HEK293 (cell line): ENCODE measurements at regions not wholly inside any gene's neighbourhood (a gene's known extent, or its start where the extent isn't known, plus 50 kb on each side); places are given as distances from the start of the nearest gene placed in this dataset.

Source experiments
- CTCF ChIA-PET: fragments of 350-600 bp; formaldehyde crosslinking; extraction: SDS; loops from one replicate; lab custom pipeline; 2021; ENCODE audit warnings: antibody characterized with exemption; lab: Yijun Ruan, JAX
- POLR2A ChIA-PET: fragments of 300-600 bp; formaldehyde crosslinking; extraction: SDS; loops from one replicate; lab custom pipeline; 2020; ENCODE audit warnings: antibody characterized with exemption, inconsistent platforms; lab: Yijun Ruan, JAX
- H3K27ac ChIP-seq: fragments of 200-500 bp; sonication (Bioruptor generic); 2 replicates; pipeline ENCODE4 v1.5.1; 2014; ENCODE audit warnings: low read depth, low read length, control low read depth, inconsistent platforms; ENCODE audit errors: extremely low read depth
- H3K36me3 ChIP-seq, 2 experiments: fragments of 200-500 bp in 1 of 2; sonication (Bioruptor generic) in 1 of 2; 1 replicate in 1 of 2; 2 replicates in 1 of 2; pipeline ENCODE4 v1.5.1; 2014 to 2017; ENCODE audit warnings: inconsistent platforms in 2 of 2, low read length in 2 of 2; ENCODE audit not compliant: control insufficient read depth in 2 of 2, insufficient read depth in 1 of 2
- H3K4me1 ChIP-seq: fragments of 200-500 bp; sonication (Bioruptor generic); 2 replicates; pipeline ENCODE4 v1.5.1; 2014; ENCODE audit warnings: mild to moderate bottlenecking, low read length, inconsistent platforms; ENCODE audit not compliant: control insufficient read depth, insufficient read depth
- H3K4me3 ChIP-seq: 2 replicates; pipeline ENCODE4 v1.5.1; 2011; ENCODE audit warnings: low read depth, mild to moderate bottlenecking, control low read depth, low read length, moderate library complexity
- H3K9me3 ChIP-seq: fragments of 200-500 bp; sonication (Bioruptor generic); 2 replicates; pipeline ENCODE4 v1.5.1; 2014; ENCODE audit warnings: low read depth, low read length, inconsistent platforms; ENCODE audit not compliant: control insufficient read depth, insufficient read depth
- AEBP2 ChIP-seq: fragments of 450-650 bp; formaldehyde crosslinking; IDR thresholded peaks from 2 replicates; pipeline ENCODE4 v1.5.1; 2016; ENCODE audit warnings: missing biosample characterization, missing genetic modification characterization, borderline replicate concordance
- BCL11A ChIP-seq: fragments of 450-650 bp; formaldehyde crosslinking; IDR thresholded peaks from 2 replicates; pipeline ENCODE4 v1.5.1; 2016; ENCODE audit warnings: low read depth, missing biosample characterization, missing genetic modification characterization
- FEZF1 ChIP-seq: fragments of 450-650 bp; formaldehyde crosslinking; IDR thresholded peaks from 2 replicates; pipeline ENCODE4 v1.5.1; 2016; ENCODE audit warnings: missing biosample characterization, missing genetic modification characterization
- GLI4 ChIP-seq: fragments of 450-650 bp; formaldehyde crosslinking; IDR thresholded peaks from 2 replicates; pipeline ENCODE4 v1.5.1; 2016; ENCODE audit warnings: missing biosample characterization, missing genetic modification characterization
- HOXC10 ChIP-seq: sonication (generic); formaldehyde crosslinking; IDR thresholded peaks from 2 replicates; pipeline ENCODE4 v1.8.1; 2023; ENCODE audit warnings: mild to moderate bottlenecking, missing genetic modification reagents
- MEIS1 ChIP-seq: sonication (generic); formaldehyde crosslinking; IDR thresholded peaks from 2 replicates; pipeline ENCODE4 v1.8.1; 2022; ENCODE audit warnings: missing genetic modification reagents, mild to moderate bottlenecking, borderline replicate concordance
- PRDM6 ChIP-seq: fragments of 450-650 bp; formaldehyde crosslinking; IDR thresholded peaks from 2 replicates; pipeline ENCODE4 v1.5.1; 2017; ENCODE audit warnings: missing biosample characterization, missing genetic modification characterization
- REST ChIP-seq: fragments of 450-650 bp; formaldehyde crosslinking; IDR thresholded peaks from 2 replicates; pipeline ENCODE4 v1.5.1; 2016; ENCODE audit warnings: missing biosample characterization, missing genetic modification characterization
- SCRT1 ChIP-seq: fragments of 450-650 bp; formaldehyde crosslinking; IDR thresholded peaks from 2 replicates; pipeline ENCODE4 v1.5.1; 2016; ENCODE audit warnings: missing biosample characterization, missing genetic modification characterization, borderline replicate concordance
- SCRT2 ChIP-seq: fragments of 450-650 bp; formaldehyde crosslinking; IDR thresholded peaks from 2 replicates; pipeline ENCODE4 v1.5.1; 2016; ENCODE audit warnings: missing biosample characterization, missing genetic modification characterization
- SP2 ChIP-seq: fragments of 450-650 bp; formaldehyde crosslinking; IDR thresholded peaks from 2 replicates; pipeline ENCODE4 v1.5.1; 2016; ENCODE audit warnings: missing biosample characterization, missing genetic modification characterization
- TSHZ1 ChIP-seq: fragments of 450-650 bp; formaldehyde crosslinking; IDR thresholded peaks from 2 replicates; pipeline ENCODE4 v1.5.1; 2016; ENCODE audit warnings: missing biosample characterization, missing genetic modification characterization, borderline replicate concordance
- YY2 ChIP-seq: fragments of 450-650 bp; formaldehyde crosslinking; IDR thresholded peaks from 2 replicates; pipeline ENCODE4 v1.5.1; 2016; ENCODE audit warnings: missing biosample characterization, missing genetic modification characterization
- ZBTB1 ChIP-seq: fragments of 450-650 bp; formaldehyde crosslinking; IDR thresholded peaks from 2 replicates; pipeline ENCODE4 v1.5.1; 2016; ENCODE audit warnings: missing biosample characterization, missing genetic modification characterization
- ZFHX2 ChIP-seq: fragments of 450-650 bp; formaldehyde crosslinking; conservative IDR thresholded peaks from 2 replicates; pipeline ENCODE4 v1.5.1; 2016; ENCODE audit warnings: missing biosample characterization, missing genetic modification characterization
- ZNF202 ChIP-seq: fragments of 450-650 bp; formaldehyde crosslinking; IDR thresholded peaks from 2 replicates; pipeline ENCODE4 v1.5.1; 2016; ENCODE audit warnings: missing biosample characterization, missing genetic modification characterization, borderline replicate concordance
- ZNF324 ChIP-seq: fragments of 450-650 bp; formaldehyde crosslinking; IDR thresholded peaks from 2 replicates; pipeline ENCODE4 v1.5.1; 2016; ENCODE audit warnings: missing biosample characterization, missing genetic modification characterization
- ZNF488 ChIP-seq: fragments of 450-650 bp; formaldehyde crosslinking; IDR thresholded peaks from 2 replicates; pipeline ENCODE4 v1.5.1; 2016; ENCODE audit warnings: missing biosample characterization, missing genetic modification characterization
- ZNF518A ChIP-seq: fragments of 450-650 bp; formaldehyde crosslinking; conservative IDR thresholded peaks from 2 replicates; pipeline ENCODE4 v1.5.1; 2016; ENCODE audit warnings: low read depth, missing biosample characterization, missing genetic modification characterization
- ZNF623 ChIP-seq: fragments of 450-650 bp; formaldehyde crosslinking; IDR thresholded peaks from 2 replicates; pipeline ENCODE4 v1.5.1; 2016; ENCODE audit warnings: missing biosample characterization, missing genetic modification characterization
- ZNF629 ChIP-seq: fragments of 450-650 bp; formaldehyde crosslinking; IDR thresholded peaks from 2 replicates; pipeline ENCODE4 v1.5.1; 2017; ENCODE audit warnings: missing biosample characterization, missing genetic modification characterization
- ZSCAN30 ChIP-seq: fragments of 450-650 bp; IDR thresholded peaks from 2 replicates; pipeline ENCODE4 v1.5.1; 2018; ENCODE audit warnings: missing biosample characterization, mild to moderate bottlenecking, missing genetic modification characterization, moderate library complexity

GRCh38 chrX:58025979-58026378 is 115.7 kb upstream of the ZXDA start:
- H3K4me1 ChIP-seq = no peaks in the 10 kb centered on the region
- H3K4me3 ChIP-seq = no peak overlapping the region
- ChIA-PET POLR2A (no interaction called here), CTCF (interaction anchor here (0.5 to 2.7 kb wide), 17 partner anchors 9 to 900 kb away, joined by 3 to 12 read pairs (median 4); no protein-coding TSS in a partner anchor)
- H3K9me3 ChIP-seq = no peaks in the 10 kb centered on the region; the same call in none of the 2 replicates
- no peak overlapping the region for H3K27ac ChIP-seq
- no peaks in the 10 kb centered on the region for H3K36me3 ChIP-seq
- no peak for TF ChIP-seq MEIS1 (CRISPR knock-in tag)
- TF ChIP-seq REST (tag by site-specific recombination) = no peak
- TF ChIP-seq SCRT2 (tag by site-specific recombination) = 0 out of 2 replicates have a peak, but pooled peaks have one; percentile 50
- no peak for TF ChIP-seq AEBP2 (tag by site-specific recombination)
- TF ChIP-seq SP2 (tag by site-specific recombination) = no peak
- TF ChIP-seq ZBTB1 (tag by site-specific recombination) = no peak
- TF ChIP-seq PRDM6 = no peak
- TF ChIP-seq ZNF629 (tag by site-specific recombination) = no peak
- TF ChIP-seq YY2 = no peak
- no peak for TF ChIP-seq GLI4
- TF ChIP-seq ZNF202 (tag by site-specific recombination) = no peak
- peak; percentile 65; the same call in 1 of the 2 replicates for TF ChIP-seq SCRT1 (tag by site-specific recombination)
- TF ChIP-seq HOXC10 (CRISPR knock-in tag) = no peak
- TF ChIP-seq ZNF488 (tag by site-specific recombination) = no peak
- no peak for TF ChIP-seq ZNF623
- no peak for TF ChIP-seq ZNF324 (tag by site-specific recombination)
- TF ChIP-seq TSHZ1 (tag by site-specific recombination) = no peak
- no peak for TF ChIP-seq FEZF1 (tag by site-specific recombination)
- TF ChIP-seq ZNF518A (tag by site-specific recombination) = no peak
- TF ChIP-seq BCL11A = no peak
- TF ChIP-seq ZFHX2 (tag by site-specific recombination) = no peak
- TF ChIP-seq ZSCAN30 (tag by site-specific recombination) = no peak
